GM12878 (cell line): ENCODE measurements at regions not wholly inside any gene's neighbourhood (a gene's known extent, or its start where the extent isn't known, plus 50 kb on each side); places are given as distances from the start of the nearest gene placed in this dataset.

Experiments used
- CBX3 ChIP-seq: fragments of 200-600 bp; sonication (generic); IDR thresholded peaks from 2 replicates; pipeline ENCODE4 v1.6.1; 2016; ENCODE audit warnings: low read depth, borderline replicate concordance
- CTCF ChIP-seq, 3 experiments: IDR thresholded peaks in 2 of 3; conservative IDR thresholded peaks in 1 of 3; 2 replicates each; pipeline ENCODE4 v1.5.1; 2011; ENCODE audit warnings: low read depth in 3 of 3, low read length in 3 of 3, mild to moderate bottlenecking in 3 of 3, control low read depth in 2 of 3, moderate library complexity in 2 of 3, inconsistent platforms in 1 of 3, mixed read lengths in 1 of 3; ENCODE audit not compliant: control insufficient read depth in 2 of 3, insufficient read depth in 1 of 3; ENCODE audit errors: extremely low read depth in 1 of 3
- STAT3 ChIP-seq: IDR thresholded peaks from 2 replicates; pipeline ENCODE4 v1.6.1; 2011; ENCODE audit warnings: low read depth, low read length, improper control_type of control experiment

- TF ChIP-seq CTCF (IDR thresholded peaks at IDR 0.05 in 2 of 3, conservative IDR thresholded peaks at IDR 0.05 in 1 of 3; ENCODE audit: control insufficient read depth in 2 of 3, extremely low read depth in 1 of 3, insufficient read depth in 1 of 3, low read depth in 3 of 3, low read length in 3 of 3) (no peak), CBX3 (no peak), STAT3 (no peak)
Observed at GRCh38 chr12:80988986-80989385, 51.3 kb upstream of the LIN7A start.
